T-helper 2 cell treated with Interferon-gamma antibody and Interleukin-4, amounts not matched to agents 5 μg/mL and 100 μg/mL, for 36 hours (primary cell): ENCODE measurements at regions not wholly inside any gene's neighbourhood (a gene's known extent, or its start where the extent isn't known, plus 50 kb on each side); places are given as distances from the start of the nearest gene placed in this dataset.

ENCODE experiments used
- DNase-seq: peaks from one replicate; pipeline ENCODE4 v3.0.0; 2021; ENCODE audit warnings: low spot score
- H3K27ac Mint-ChIP-seq: one replicate; pipeline ENCODE4 v1.8.0; 2021; ENCODE audit warnings: mild to moderate bottlenecking, mixed read lengths
- H3K27me3 Mint-ChIP-seq: one replicate; pipeline ENCODE4 v1.8.0; 2021; ENCODE audit warnings: low read depth, mixed read lengths
- H3K36me3 Mint-ChIP-seq: one replicate; pipeline ENCODE4 v1.8.0; 2021; ENCODE audit warnings: low read depth, mixed read lengths
- H3K4me1 Mint-ChIP-seq: one replicate; pipeline ENCODE4 v1.8.0; 2021; ENCODE audit warnings: low read depth, mixed read lengths
- H3K4me3 Mint-ChIP-seq: one replicate; pipeline ENCODE4 v1.8.0; 2022; ENCODE audit warnings: mild to moderate bottlenecking, moderate library complexity, mixed read lengths
- H3K9me3 Mint-ChIP-seq: one replicate; pipeline ENCODE4 v1.8.0; 2021; ENCODE audit warnings: mixed read lengths

DNA sequence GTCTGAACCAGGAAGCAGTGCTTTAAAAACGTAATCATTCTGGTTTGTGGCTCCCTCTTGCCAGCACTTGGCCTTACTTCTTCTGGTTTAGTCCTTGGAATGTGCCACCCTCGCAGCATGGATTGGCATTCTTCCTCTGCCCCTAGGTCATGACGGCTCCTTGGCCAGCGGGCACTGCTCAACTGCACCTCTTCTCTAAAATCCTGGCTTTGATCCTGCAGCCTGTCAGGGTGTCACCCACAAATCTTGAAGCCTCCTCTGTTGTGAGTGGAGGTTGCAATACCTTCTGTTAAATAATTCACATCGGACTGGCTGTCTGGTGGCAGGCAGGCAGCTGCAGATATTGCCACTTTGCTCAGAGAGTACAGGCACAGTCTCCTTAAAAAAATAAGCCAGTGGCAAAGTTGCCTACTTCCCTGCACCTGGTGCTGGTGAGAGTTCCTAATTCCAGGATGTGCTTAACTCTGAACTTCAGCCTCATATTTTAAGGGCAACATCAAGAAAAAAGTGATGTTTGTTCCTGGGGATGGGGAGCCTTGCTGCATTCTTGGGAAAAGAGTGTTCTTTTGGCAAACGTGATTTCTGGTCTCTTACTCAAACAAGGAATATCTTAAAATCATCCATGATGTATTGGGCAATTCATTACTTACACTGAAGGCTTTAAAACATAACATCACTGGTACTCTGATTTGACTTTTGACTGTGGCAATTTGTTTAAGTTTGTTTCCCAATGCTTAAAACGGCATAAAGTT lies 179.8 kb downstream of the FOXA2 start:
- Mint-ChIP-seq H3K27me3 (no peaks in the 10 kb centered on the region), H3K36me3 (no peaks in the 10 kb centered on the region), H3K4me3 (no peak overlapping the region), H3K9me3 (peaks cover 5% of the 10 kb centered on the region), H3K27ac (no peak overlapping the region), H3K4me1 (no peaks in the 10 kb centered on the region)
- DNase-seq = no peak

DNA sequence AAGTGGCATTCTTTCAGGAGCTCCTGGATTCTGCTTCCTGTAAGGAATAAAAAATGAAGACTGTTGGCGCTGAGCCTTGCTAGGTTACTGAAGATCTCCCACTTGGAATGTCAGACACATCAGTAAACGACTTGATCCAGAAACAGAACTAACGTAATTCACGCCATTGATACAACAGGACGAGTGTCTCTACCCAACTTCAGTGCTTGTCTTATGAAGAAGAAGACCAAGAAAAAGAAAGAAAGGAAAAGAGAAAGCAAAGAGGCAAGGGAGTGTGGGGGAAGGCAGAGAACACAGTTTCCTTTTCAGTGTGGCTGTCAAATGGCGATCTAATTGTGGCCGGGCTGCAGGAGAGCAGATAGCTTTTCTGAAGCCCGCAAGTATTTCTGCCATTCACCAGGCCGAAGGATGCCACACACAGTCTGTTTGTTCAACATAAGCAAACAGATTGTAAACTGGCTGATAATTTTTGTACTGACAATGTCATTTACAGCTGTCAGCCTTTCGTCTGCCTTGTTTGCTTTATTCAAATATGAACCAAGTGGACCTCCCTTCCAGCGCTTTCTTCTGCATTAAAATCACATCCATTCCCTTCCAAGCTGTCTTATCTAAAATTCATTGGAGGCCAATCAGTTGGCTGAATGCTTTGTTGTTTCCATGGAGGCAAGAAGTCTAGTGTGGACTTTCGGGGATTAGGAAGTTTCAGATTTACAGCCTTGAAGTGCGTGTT lies 180.6 kb downstream of the FOXA2 start:
- H3K27ac Mint-ChIP-seq = no peak overlapping the region
- no peaks in the 10 kb centered on the region for H3K4me1 Mint-ChIP-seq
- no peaks in the 10 kb centered on the region for H3K36me3 Mint-ChIP-seq
- H3K4me3 Mint-ChIP-seq = no peak overlapping the region
- H3K9me3 Mint-ChIP-seq = peaks cover under 1% of the 10 kb centered on the region
- DNase-seq = no peak
- no peaks in the 10 kb centered on the region for H3K27me3 Mint-ChIP-seq

DNA sequence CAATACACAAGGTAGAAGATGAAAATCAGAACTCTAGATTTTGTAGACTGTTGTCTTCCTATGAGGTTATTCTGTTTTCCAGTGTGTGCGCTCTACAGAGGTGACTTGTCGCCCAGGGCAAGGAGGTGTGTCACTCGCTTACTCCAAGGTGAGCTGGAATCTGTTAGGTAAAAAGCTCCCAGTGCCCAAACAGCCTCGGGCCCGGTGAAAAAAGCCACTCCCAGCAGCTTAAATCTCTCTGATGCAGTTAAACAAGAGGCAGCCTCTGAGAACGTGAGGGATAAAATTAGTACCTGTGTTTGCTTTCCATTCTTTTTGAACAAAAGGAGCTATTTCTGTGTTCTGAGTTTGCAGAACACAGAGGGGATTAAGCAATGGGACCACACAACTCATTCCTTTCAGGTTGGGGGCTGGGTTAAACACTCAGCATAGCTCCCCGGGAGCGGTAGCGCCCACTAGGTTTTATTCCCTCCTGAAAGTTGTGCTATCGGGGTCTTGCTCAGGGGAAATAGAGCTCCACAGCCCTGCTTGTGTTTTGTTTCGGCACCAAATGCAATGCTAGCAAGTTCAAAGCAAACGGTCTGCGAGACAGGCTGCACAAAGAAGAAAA lies 181.2 kb downstream of the FOXA2 start:
- Mint-ChIP-seq H3K27ac (no peak overlapping the region), H3K9me3 (no peaks in the 10 kb centered on the region), H3K36me3 (no peaks in the 10 kb centered on the region), H3K4me1 (no peaks in the 10 kb centered on the region), H3K4me3 (no peak overlapping the region), H3K27me3 (no peaks in the 10 kb centered on the region)
- no peak for DNase-seq

DNA sequence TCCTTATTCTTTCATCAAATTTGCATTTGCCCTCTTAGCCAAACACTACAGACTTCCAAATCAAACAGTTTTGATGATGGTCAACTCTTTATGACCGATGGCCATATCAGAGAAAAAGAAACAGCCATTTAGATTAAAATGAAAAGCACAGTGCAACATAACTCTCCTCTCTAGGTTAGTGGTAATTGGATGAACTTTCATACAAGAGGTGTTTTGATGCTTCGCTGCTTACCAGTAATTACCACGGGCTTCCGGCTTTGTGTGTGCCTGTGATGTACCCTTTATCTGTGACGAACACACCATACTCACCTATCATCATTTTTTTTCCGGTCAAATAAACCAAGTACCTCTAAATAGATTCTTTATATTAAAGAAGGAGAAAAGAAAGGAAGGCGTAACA lies 181.8 kb downstream of the FOXA2 start:
- H3K36me3 Mint-ChIP-seq = no peaks in the 10 kb centered on the region
- no peak overlapping the region for H3K4me3 Mint-ChIP-seq
- DNase-seq = no peak
- H3K27ac Mint-ChIP-seq = no peak overlapping the region
- no peaks in the 10 kb centered on the region for H3K4me1 Mint-ChIP-seq
- H3K9me3 Mint-ChIP-seq = no peaks in the 10 kb centered on the region
- H3K27me3 Mint-ChIP-seq = no peaks in the 10 kb centered on the region

DNA sequence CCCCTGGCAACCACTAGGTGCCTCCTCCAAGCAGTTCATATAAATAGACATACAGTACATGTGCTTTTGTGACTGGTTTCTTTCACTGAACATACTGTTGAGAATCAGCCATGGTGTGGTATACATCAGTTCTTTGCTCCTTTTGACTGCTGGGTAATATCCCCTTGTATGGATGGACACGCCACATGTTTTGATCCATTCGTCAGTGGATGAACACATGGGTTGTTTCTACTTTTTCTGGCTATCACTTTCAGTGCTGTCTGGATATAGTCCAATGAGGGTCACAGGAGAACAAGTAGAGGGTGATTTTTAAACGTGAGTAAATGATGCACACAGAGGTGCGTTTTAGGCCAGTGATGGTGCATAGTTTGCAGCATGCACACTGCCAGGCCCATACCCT lies 183.9 kb downstream of the FOXA2 start:
- Mint-ChIP-seq H3K36me3 (no peaks in the 10 kb centered on the region), H3K4me3 (no peak overlapping the region), H3K4me1 (no peaks in the 10 kb centered on the region)

DNA sequence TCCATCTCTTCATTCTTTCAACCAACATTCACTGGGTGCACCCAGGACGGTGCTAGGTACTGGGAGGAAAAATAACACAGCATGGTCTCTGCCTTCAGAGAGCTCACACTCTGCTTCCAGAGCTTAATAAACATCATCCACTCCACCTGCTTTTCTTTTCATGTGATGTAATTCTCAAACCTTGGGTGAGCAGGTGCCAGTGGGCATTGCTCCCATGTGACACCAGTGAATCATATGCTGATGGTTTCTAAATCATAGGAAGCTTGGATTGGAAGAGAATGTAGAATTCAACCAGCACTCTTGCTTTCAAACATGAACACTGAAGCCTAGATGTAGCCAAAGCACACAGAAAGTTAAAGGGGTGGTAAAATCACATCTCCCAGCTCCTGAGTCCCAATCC lies 189.8 kb downstream of the FOXA2 start:
- Mint-ChIP-seq H3K9me3 (no peaks in the 10 kb centered on the region), H3K36me3 (no peaks in the 10 kb centered on the region), H3K4me3 (no peak overlapping the region), H3K27ac (no peak overlapping the region), H3K27me3 (no peaks in the 10 kb centered on the region), H3K4me1 (no peaks in the 10 kb centered on the region)
- DNase-seq = no peak

More for the DNA sequence above, 183.9 kb downstream of the FOXA2 start:
- no peaks in the 10 kb centered on the region for H3K9me3 Mint-ChIP-seq
- no peak overlapping the region for H3K27ac Mint-ChIP-seq
- H3K27me3 Mint-ChIP-seq = no peaks in the 10 kb centered on the region
- DNase-seq = no peak

DNA sequence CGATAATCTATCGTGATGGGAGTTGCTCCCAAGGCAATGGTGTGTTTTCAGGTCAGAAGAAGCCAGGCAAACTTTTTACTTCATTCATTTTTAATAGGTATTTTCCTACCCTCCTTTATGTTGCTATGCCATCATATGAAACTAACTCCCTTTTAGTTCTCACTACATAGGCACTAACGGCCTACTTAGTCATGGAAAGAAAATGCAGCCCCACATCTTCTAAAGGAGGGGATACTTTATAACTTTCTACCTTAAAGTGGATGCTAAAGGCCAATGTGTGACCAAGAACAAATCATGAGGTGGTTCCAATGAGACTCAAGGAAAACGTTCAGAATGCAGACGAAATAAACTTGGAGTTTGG lies 193.8 kb downstream of the FOXA2 start:
- H3K4me3 Mint-ChIP-seq = no peak overlapping the region
- no peaks in the 10 kb centered on the region for H3K36me3 Mint-ChIP-seq
- H3K27me3 Mint-ChIP-seq = no peaks in the 10 kb centered on the region
- H3K9me3 Mint-ChIP-seq = no peaks in the 10 kb centered on the region
- no peak for DNase-seq
- H3K4me1 Mint-ChIP-seq = no peaks in the 10 kb centered on the region
- no peak overlapping the region for H3K27ac Mint-ChIP-seq

DNA sequence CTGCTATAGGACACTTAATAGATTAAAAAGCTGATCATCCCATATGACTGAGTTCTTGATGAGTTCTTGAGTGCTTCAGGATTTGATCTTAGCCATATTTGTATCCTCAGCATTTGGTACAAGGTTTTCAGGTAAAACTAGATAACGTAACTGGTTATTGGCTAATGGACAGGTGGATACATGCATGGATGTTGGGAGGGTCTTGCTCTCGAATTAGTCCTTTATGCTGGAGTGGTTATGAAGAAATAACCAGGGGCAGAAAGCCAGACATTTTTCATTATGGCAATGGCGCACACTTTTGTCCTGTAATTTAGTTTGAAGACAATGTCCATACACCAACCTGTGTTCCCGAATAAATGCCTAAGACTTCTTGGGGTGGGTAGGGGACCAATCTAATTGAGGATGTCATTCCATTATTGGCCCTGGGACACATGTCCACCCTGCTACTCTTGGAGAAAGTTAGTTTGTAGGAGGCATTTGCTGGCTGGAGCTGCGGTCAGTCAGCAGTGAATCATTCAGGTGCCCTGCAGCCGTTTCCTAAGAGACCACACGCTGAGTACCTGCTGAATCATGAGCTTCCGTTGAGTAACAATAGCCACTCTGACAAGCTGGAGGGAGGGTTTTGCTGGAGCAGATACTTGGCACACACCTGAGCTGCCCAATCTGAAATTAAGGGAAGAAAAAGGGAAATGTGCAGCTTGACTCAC lies 194.4 kb downstream of the FOXA2 start:
- Mint-ChIP-seq H3K36me3 (no peaks in the 10 kb centered on the region), H3K4me3 (no peak overlapping the region), H3K9me3 (no peaks in the 10 kb centered on the region), H3K27ac (no peak overlapping the region), H3K4me1 (no peaks in the 10 kb centered on the region), H3K27me3 (no peaks in the 10 kb centered on the region)
- no peak for DNase-seq

DNA sequence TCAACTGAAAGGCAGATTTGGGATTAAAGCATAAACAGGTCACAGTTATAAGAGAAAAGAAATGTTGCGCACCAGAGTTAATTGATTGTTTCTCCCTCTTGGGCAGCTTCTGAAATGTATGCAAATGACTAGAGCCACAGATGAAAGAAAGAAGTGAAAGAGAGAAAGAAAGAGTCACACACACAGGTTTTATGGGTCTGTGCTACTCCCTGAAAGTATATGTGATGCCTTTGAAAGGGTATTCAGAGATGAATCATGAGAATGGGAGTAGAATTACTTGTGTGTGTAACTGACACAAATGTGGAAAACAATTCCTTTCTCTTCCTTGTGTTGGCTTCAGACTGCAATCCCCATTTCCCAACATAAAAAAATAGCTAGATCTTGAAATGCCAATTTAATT lies 196.9 kb downstream of the FOXA2 start:
- no peak for DNase-seq
- H3K9me3 Mint-ChIP-seq = no peaks in the 10 kb centered on the region
- H3K4me1 Mint-ChIP-seq = no peaks in the 10 kb centered on the region
- H3K36me3 Mint-ChIP-seq = no peaks in the 10 kb centered on the region
- no peak overlapping the region for H3K4me3 Mint-ChIP-seq
- H3K27me3 Mint-ChIP-seq = no peaks in the 10 kb centered on the region
- H3K27ac Mint-ChIP-seq = no peak overlapping the region

DNA sequence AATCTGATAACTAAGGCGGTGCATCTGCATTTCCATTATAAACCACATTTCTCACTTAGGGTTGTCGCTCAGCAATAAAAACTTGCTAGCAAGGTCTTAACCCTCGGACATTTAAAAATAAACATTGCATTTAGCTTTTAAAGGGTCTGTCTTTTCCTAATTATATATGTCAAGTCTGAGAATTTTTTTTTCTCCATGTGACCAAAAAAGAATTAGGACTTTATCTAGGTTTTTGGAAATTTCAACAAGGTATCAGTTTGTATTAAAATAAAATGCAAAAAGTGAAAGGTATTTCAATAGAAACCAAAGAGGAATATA lies 198.1 kb downstream of the FOXA2 start:
- Mint-ChIP-seq H3K27me3 (no peaks in the 10 kb centered on the region), H3K36me3 (no peaks in the 10 kb centered on the region), H3K9me3 (no peaks in the 10 kb centered on the region), H3K4me3 (no peak overlapping the region), H3K27ac (no peak overlapping the region), H3K4me1 (no peaks in the 10 kb centered on the region)
- DNase-seq = no peak

DNA sequence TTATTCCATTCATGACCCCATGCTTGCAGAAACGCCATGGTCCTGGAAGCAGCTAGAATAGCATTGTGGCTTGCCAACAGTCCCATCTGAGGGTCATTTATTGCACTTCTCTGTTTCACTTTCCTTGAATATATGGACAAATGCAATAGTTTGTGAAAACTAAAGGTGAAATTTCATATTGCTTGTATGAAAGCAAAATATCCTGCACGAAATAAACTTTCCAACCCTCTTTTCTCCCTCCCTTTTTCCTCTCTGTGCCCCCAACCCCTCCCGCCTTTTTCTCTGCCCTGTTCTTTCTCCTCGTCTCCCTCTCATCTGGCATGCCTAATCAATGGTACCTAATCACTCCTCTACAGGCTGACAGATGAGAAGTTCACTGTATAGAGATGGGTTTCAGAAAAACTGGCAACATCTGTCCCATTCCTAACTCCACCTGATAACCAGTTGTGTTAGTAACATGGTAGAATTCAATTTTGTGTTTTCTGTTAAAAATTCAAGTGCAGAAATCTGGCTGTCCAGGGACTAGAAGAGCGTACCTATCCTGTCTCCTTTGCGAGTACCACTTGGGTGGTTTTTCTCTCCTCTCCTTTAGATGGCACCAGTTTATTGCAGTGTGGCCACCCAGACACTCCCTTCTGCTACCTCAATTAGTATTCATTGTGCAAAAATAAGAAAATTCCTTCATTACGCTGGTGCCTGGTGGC lies 198.6 kb downstream of the FOXA2 start:
- no peaks in the 10 kb centered on the region for H3K9me3 Mint-ChIP-seq
- no peaks in the 10 kb centered on the region for H3K36me3 Mint-ChIP-seq
- H3K27ac Mint-ChIP-seq = no peak overlapping the region
- DNase-seq = no peak
- no peaks in the 10 kb centered on the region for H3K27me3 Mint-ChIP-seq
- H3K4me3 Mint-ChIP-seq = no peak overlapping the region
- no peaks in the 10 kb centered on the region for H3K4me1 Mint-ChIP-seq

DNA sequence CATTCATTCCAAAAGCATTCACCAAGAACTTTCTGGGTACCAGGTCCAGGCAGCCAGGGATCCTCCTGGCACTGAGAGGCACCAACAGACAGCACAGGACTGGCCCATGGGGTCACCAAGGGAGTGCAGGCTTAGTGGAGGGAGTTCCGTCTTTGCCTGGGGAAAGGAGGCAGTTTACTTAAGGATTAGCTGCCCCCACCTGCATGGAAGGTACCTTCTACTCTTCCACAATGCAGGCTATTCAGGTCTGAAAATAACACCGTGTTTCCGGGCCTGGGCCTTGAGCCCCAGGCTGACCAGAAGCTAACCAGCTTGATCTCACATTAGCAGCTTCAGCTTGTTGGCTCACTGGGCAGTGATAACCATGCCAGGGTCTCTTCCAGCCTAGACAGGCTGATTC lies 199.4 kb downstream of the FOXA2 start:
- H3K4me3 Mint-ChIP-seq = no peak overlapping the region
- no peak for DNase-seq
- H3K4me1 Mint-ChIP-seq = no peaks in the 10 kb centered on the region
- no peaks in the 10 kb centered on the region for H3K36me3 Mint-ChIP-seq
- H3K9me3 Mint-ChIP-seq = no peaks in the 10 kb centered on the region
- H3K27me3 Mint-ChIP-seq = no peaks in the 10 kb centered on the region
- H3K27ac Mint-ChIP-seq = no peak overlapping the region

DNA sequence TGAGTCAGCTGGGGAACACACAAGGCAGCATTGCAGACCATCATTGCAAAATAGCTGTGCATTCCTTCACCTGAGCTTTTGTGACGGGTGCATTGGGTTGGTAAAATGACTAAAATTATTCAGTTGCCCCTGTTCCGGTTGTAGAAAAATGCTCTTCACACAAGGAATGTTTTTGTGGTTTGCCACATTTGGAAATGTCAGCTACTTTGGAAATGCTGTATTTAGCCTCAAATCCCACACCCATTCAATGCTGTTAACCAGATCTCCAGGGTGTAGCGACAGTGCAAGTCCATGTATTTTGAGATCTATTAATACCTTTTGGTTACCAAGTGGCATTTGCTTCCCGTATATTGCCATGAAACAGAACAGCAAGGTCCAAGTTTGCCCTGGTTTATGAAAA lies 201.2 kb downstream of the FOXA2 start:
- no peak for DNase-seq
- Mint-ChIP-seq H3K9me3 (no peaks in the 10 kb centered on the region), H3K27me3 (no peaks in the 10 kb centered on the region), H3K4me3 (no peak overlapping the region), H3K4me1 (no peaks in the 10 kb centered on the region), H3K36me3 (no peaks in the 10 kb centered on the region), H3K27ac (no peak overlapping the region)

DNA sequence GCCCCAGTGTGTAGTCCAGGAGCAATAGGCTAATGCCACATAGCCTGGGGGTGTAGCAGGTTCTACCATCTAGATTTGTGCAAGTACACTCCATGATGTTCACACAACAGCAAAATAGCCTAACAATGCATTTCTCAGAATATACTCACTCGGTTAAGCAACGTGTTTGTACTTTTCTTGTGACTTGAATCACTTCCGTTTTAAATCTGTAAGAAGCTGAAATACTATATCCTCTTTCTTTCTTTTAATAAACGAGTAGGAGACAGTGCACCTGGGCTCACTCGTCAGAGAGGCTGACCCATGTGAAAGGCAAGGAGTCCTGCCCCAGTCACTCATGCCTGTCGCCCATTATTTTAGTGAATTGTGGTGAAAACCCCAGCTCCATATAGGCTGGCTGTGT lies 201.6 kb downstream of the FOXA2 start:
- DNase-seq = no peak
- Mint-ChIP-seq H3K4me1 (no peaks in the 10 kb centered on the region), H3K27me3 (no peaks in the 10 kb centered on the region), H3K9me3 (no peaks in the 10 kb centered on the region), H3K36me3 (no peaks in the 10 kb centered on the region), H3K27ac (no peak overlapping the region), H3K4me3 (no peak overlapping the region)
